AG04450 (cell line): ENCODE measurements at regions not wholly inside any gene's neighbourhood (a gene's known extent, or its start where the extent isn't known, plus 50 kb on each side); places are given as distances from the start of the nearest gene placed in this dataset.

Experiments used
- CTCF ChIA-PET: fragments of 300-600, 350-600 bp; formaldehyde crosslinking; extraction: SDS; loops from one replicate; lab custom pipeline; 2022; ENCODE audit warnings: antibody characterized with exemption, inconsistent platforms; lab: Charles Lee
- POLR2A ChIA-PET: fragments of 350-600 bp; formaldehyde crosslinking; extraction: SDS; loops from one replicate; lab custom pipeline; 2021; ENCODE audit warnings: antibody characterized with exemption, inconsistent platforms; lab: Yijun Ruan, JAX
- DNase-seq: peaks from one replicate; pipeline ENCODE4 v3.0.0-alpha.2; 2011; ENCODE audit warnings: low read depth, low spot score
- H3K27ac ChIP-seq: one replicate; pipeline ENCODE4 v1.5.1; 2012; ENCODE audit warnings: low read depth, low read length, control low read depth
- H3K27me3 ChIP-seq: one replicate; pipeline ENCODE4 v1.6.0; 2012; ENCODE audit warnings: low read length; ENCODE audit not compliant: control insufficient read depth, insufficient read depth
- H3K4me3 ChIP-seq: 2 replicates; pipeline ENCODE4 v1.5.1; 2011; ENCODE audit warnings: mild to moderate bottlenecking, low read depth, low read length, control low read depth
- H3K9me3 ChIP-seq: 2 replicates; pipeline ENCODE4 v1.5.1; 2012; ENCODE audit warnings: low read length; ENCODE audit not compliant: control insufficient read depth, insufficient read depth
- TF ChIP-seq, protein P1 (sequence below): IDR thresholded peaks from 2 replicates; pipeline ENCODE4 v1.5.1; 2011; ENCODE audit warnings: low read depth, low read length, control low read depth, inconsistent platforms

DNA sequence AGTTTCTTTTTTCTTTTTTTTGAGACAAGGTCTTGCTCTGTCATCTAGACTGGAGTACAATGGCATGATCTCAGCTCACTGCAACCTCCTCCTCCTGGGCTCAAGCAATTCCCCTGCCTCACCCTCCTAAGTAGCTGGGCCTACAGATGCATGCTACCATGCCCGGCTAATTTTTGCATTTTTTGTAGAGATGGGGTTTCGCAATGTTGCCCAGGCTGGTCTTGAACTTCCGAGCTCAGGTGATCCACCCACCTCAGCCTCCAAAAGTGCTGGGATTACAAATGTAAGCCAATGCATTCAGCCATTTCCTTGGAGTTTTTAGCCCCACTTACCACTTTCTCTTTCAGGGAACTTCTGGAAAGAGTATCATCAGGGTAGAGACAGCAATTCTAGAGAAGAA is 153.3 kb upstream of the THSD7B start:
- Histone ChIP-seq H3K9me3 (peaks cover 24% of the 10 kb centered on the region; the same call in 1 of the 2 replicates), H3K27me3 (no peaks in the 10 kb centered on the region), H3K4me3 (no peak overlapping the region), H3K27ac (no peak overlapping the region)
- ChIA-PET CTCF (no interaction called here), POLR2A (no interaction called here)
- no peak for DNase-seq
- TF ChIP-seq, protein P1, sequence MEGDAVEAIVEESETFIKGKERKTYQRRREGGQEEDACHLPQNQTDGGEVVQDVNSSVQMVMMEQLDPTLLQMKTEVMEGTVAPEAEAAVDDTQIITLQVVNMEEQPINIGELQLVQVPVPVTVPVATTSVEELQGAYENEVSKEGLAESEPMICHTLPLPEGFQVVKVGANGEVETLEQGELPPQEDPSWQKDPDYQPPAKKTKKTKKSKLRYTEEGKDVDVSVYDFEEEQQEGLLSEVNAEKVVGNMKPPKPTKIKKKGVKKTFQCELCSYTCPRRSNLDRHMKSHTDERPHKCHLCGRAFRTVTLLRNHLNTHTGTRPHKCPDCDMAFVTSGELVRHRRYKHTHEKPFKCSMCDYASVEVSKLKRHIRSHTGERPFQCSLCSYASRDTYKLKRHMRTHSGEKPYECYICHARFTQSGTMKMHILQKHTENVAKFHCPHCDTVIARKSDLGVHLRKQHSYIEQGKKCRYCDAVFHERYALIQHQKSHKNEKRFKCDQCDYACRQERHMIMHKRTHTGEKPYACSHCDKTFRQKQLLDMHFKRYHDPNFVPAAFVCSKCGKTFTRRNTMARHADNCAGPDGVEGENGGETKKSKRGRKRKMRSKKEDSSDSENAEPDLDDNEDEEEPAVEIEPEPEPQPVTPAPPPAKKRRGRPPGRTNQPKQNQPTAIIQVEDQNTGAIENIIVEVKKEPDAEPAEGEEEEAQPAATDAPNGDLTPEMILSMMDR, result no peak

DNA sequence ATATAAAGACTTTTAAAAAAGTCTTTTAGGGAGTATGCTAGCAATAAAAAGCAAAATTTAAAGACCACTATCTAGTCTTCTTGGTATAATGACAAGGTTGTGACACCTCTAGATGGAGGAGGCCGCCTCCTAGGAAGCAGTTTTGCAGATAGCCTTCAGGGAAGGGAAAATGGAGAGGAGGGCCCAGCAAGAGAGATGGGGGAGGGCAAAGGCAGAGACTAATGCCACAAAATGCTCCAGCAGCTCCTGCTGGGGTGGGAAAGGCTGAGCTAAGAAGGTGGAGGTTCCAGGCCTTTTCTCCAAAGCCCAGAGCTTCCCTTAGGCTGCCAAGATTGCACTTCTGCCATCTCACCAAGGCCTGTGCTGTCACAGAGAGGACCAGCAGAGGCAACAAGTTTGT is 153.9 kb upstream of the THSD7B start:
- peaks cover 24% of the 10 kb centered on the region; the same call in 1 of the 2 replicates for H3K9me3 ChIP-seq
- no peak overlapping the region for H3K4me3 ChIP-seq
- ChIA-PET CTCF (no interaction called here), POLR2A (no interaction called here)
- no peak for DNase-seq
- H3K27me3 ChIP-seq, result no peaks in the 10 kb centered on the region
- TF ChIP-seq, protein P1, result no peak
- no peak overlapping the region for H3K27ac ChIP-seq

DNA sequence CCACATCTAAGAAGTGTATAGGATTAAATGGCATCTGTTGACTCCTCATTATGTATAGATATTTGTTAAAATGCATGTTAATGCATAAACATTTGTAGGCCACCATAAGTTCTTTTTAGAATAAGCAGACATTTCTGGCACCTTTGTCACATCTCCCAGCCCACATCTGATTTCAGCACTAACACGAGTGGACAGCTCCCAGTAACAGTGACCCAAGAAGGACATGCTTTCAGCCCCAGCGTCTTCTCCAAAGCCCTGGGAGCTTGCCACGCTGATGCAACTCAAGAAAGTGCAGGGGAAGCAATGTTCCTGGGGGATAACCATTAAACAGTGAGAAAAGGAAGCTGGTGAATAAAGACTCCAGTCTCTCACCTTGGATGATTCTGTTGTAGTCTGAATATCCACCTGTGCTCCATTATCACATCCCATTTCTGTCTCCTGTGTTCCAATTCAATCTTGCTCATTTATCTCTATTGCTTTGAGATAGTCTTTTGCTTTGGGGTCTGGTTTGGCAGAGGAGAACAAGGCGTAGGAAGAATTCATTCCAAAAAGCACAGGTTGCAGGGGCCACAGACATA is 182.6 kb upstream of the THSD7B start:
- TF ChIP-seq, protein P1, result no peak
- Histone ChIP-seq H3K9me3 (peaks cover 16% of the 10 kb centered on the region; the same call in 1 of the 2 replicates), H3K27ac (no peak overlapping the region), H3K27me3 (no peaks in the 10 kb centered on the region), H3K4me3 (no peak overlapping the region)
- ChIA-PET CTCF (no interaction called here), POLR2A (no interaction called here)
- DNase-seq, result no peak

DNA sequence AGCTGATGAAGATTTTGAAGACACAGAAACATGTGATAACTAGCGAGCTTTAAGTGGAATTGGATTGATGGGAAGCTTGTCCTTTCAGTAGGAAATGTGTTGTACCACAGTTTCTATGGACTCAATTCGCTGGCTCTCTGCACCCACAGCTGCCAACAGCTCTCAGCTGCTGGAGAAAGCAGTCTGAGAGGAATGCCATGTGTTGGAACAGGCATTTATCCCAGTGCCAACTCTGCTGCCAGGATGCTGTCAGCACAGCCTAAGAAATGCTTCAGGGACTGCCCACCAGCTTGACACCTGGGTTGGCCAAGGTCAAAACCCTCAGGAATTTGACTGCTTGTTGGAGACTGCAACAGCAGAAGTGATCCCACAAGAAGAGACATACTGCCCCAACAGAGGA is 193.0 kb upstream of the THSD7B start:
- Histone ChIP-seq H3K27ac (no peak overlapping the region), H3K4me3 (no peak overlapping the region), H3K27me3 (no peaks in the 10 kb centered on the region), H3K9me3 (peaks cover 16% of the 10 kb centered on the region; the same call in 1 of the 2 replicates)
- no peak for DNase-seq
- ChIA-PET CTCF (no interaction called here), POLR2A (no interaction called here)
- TF ChIP-seq, protein P1, result no peak

DNA sequence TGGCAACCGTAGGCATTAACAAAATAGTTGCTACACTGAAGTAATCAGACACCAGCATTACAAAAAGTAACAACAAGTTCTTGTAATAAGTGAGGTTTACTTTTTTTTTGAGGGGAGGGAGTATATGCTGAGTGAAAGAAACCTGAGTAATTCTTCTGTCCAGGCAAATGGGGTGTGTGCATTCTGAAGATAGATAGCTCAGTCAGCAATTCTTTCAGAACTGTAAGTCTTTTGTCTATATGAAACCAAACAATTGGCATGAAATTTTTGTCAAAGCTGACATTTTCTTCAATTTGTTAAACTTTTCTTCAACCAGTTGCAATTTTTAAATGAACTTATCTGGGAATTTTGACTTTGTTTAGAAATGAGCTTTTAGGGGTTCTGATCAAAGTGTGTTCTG is 208.1 kb upstream of the THSD7B start:
- Histone ChIP-seq H3K4me3 (no peak overlapping the region), H3K9me3 (peaks cover under 1% of the 10 kb centered on the region; the same call in 1 of the 2 replicates), H3K27ac (no peak overlapping the region), H3K27me3 (no peaks in the 10 kb centered on the region)
- ChIA-PET CTCF (no interaction called here), POLR2A (no interaction called here)
- TF ChIP-seq, protein P1, result no peak
- no peak for DNase-seq
